ENCODE measurements at regions not wholly inside any gene's neighbourhood (a gene's known extent, or its start where the extent isn't known, plus 50 kb on each side); places are given as distances from the start of the nearest gene placed in this dataset.
A peak's percentile ranks its signal among the peaks of the same experiment; 100 is the strongest.

DNA sequence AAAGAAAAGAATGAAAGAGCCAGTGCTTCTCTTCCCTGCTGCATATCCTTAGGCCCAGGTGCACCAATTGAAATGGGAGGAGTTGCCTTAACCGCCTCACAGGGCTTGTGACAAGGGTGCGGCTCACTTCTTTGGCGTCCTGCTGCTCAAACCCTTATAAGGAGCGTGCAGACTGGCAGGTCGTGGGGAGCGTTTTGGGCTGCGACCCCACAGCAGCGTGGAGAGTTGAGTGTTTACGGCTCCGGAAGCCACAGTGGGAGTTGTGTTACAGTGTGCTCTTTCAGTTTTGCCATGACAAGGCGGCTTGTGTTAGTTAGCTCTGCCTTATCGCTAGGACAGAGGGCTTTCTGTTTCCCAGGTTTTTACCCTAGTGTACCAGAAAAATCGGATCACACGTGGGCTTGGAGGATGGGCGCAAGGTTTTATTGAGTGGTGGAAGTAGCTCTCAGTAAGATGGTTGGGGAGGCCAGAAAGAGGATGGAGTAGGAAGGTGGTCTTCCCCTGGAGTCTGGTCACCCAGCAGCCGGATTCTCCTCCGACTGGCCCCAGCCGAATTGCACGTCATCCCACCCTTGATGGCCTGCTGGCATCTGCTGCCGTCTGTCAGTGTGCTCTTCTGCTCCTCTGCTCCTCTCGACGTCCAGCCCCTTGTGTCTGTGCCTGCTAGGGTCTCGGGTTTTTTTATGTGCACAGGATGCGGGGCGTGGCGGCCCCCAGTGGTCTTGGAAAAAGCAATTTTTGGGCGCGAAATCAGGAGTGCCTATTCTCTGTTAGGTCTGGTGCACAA, 718.9 kb downstream of the ARAP2 start:
- H3K4me1 ChIP-seq: no peaks in the 10 kb centered on the region
- TF ChIP-seq, protein P1, sequence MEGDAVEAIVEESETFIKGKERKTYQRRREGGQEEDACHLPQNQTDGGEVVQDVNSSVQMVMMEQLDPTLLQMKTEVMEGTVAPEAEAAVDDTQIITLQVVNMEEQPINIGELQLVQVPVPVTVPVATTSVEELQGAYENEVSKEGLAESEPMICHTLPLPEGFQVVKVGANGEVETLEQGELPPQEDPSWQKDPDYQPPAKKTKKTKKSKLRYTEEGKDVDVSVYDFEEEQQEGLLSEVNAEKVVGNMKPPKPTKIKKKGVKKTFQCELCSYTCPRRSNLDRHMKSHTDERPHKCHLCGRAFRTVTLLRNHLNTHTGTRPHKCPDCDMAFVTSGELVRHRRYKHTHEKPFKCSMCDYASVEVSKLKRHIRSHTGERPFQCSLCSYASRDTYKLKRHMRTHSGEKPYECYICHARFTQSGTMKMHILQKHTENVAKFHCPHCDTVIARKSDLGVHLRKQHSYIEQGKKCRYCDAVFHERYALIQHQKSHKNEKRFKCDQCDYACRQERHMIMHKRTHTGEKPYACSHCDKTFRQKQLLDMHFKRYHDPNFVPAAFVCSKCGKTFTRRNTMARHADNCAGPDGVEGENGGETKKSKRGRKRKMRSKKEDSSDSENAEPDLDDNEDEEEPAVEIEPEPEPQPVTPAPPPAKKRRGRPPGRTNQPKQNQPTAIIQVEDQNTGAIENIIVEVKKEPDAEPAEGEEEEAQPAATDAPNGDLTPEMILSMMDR (IDR thresholded peaks at IDR 0.05): peak; percentile 2
- TF ChIP-seq EZH2phosphoT487 (IDR thresholded peaks at IDR 0.05) (no peak), EZH2 (IDR thresholded peaks at IDR 0.05) (no peak)
- H3K4me3 Mint-ChIP-seq: no peak overlapping the region
- no peaks in the 10 kb centered on the region for H3K27me3 ChIP-seq
- H3K9me3 ChIP-seq (ENCODE audit: low read depth): no peaks in the 10 kb centered on the region
- peak overlapping the region; percentile 63 for H2AFZ ChIP-seq (replicated peaks)
- no peaks in the 10 kb centered on the region for H3K36me3 ChIP-seq
- no peak overlapping the region for H3K27ac ChIP-seq
- H3K9me3 Mint-ChIP-seq: no peaks in the 10 kb centered on the region
- H3K27me3 Mint-ChIP-seq (ENCODE audit: insufficient read depth, low read depth): no peaks in the 10 kb centered on the region
- H3K4me3 ChIP-seq: no peak overlapping the region
- no peaks in the 10 kb centered on the region for H3K4me1 Mint-ChIP-seq
- H3K9ac ChIP-seq: no peak overlapping the region
- peak; percentile 16 for DNase-seq (ENCODE audit: low spot score)
- H3K27ac Mint-ChIP-seq: no peak overlapping the region
- no peaks in the 10 kb centered on the region for H3F3A ChIP-seq (ENCODE audit: low read depth)
- H3K4me2 ChIP-seq: peak overlapping the region; percentile 20
- H3K79me2 ChIP-seq (ENCODE audit: low read depth): no peaks in the 10 kb centered on the region
- H4K20me1 ChIP-seq (ENCODE audit: low read depth): no peaks in the 10 kb centered on the region
- no peaks in the 10 kb centered on the region for H3K36me3 Mint-ChIP-seq

DNA sequence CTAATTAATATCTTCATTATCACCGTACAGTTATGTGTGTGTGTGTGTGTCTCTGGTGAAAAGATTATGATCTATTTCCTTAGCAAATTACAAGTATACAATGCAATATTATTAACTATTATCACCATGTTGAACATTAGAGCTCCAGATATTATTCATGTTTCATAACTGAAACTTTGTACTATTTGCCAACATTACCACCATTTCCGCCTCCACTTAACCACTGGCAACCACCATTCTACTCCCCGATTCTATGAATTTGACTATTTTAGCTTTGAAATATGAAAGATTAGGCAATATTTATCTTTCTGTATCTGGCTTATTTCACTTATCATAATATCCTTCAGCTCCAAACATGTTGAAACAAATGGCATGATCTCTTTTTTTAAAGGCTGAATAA, 717.9 kb downstream of the ARAP2 start:
- Mint-ChIP-seq H3K27ac (no peak overlapping the region), H3K4me3 (no peak overlapping the region), H3K36me3 (no peaks in the 10 kb centered on the region), H3K9me3 (no peaks in the 10 kb centered on the region), H3K27me3 (ENCODE audit: insufficient read depth, low read depth) (no peaks in the 10 kb centered on the region), H3K4me1 (no peaks in the 10 kb centered on the region)
- Histone ChIP-seq H4K20me1 (ENCODE audit: low read depth) (no peaks in the 10 kb centered on the region), H3K4me2 (no peak overlapping the region), H3K4me3 (no peak overlapping the region), H2AFZ (replicated peaks) (no peak overlapping the region), H3K79me2 (ENCODE audit: low read depth) (no peaks in the 10 kb centered on the region), H3K36me3 (no peaks in the 10 kb centered on the region), H3F3A (ENCODE audit: low read depth) (no peaks in the 10 kb centered on the region), H3K27me3 (no peaks in the 10 kb centered on the region), H3K27ac (no peak overlapping the region), H3K9me3 (ENCODE audit: low read depth) (no peaks in the 10 kb centered on the region), H3K4me1 (no peaks in the 10 kb centered on the region), H3K9ac (no peak overlapping the region)
- no peak for DNase-seq (ENCODE audit: low spot score)
- TF ChIP-seq, protein P1 (IDR thresholded peaks at IDR 0.05): no peak

DNA sequence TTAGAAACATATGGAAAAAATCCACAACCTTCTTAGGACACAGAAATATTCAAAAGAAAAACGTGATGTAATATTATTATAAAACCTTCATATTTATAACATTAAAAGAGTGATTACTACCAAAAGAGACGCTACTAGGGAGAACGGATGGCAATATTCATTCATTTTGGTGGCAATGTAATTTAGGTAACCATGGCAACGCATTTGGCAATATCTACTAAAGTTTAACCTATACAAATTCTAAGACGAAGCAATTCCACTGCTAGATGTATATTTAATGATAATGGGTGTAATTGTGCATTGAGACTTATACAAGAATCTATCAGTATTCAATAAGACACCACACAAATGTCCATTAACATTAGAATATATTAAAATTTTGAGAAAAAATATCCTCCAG, 709.4 kb downstream of the ARAP2 start:
- Histone ChIP-seq H3K9ac (no peak overlapping the region), H3K4me3 (no peak overlapping the region), H3F3A (ENCODE audit: low read depth) (no peaks in the 10 kb centered on the region), H3K4me1 (no peaks in the 10 kb centered on the region), H3K36me3 (no peaks in the 10 kb centered on the region), H3K9me3 (ENCODE audit: low read depth) (no peaks in the 10 kb centered on the region), H3K27ac (no peak overlapping the region), H3K27me3 (no peaks in the 10 kb centered on the region), H3K79me2 (ENCODE audit: low read depth) (no peaks in the 10 kb centered on the region), H3K4me2 (no peak overlapping the region), H4K20me1 (ENCODE audit: low read depth) (no peaks in the 10 kb centered on the region), H2AFZ (replicated peaks) (no peak overlapping the region)
- no peak overlapping the region for H3K4me3 Mint-ChIP-seq
- no peaks in the 10 kb centered on the region for H3K4me1 Mint-ChIP-seq
- TF ChIP-seq, protein P1 (IDR thresholded peaks at IDR 0.05): no peak
- TF ChIP-seq EZH2 (IDR thresholded peaks at IDR 0.05): no peak
- TF ChIP-seq EZH2phosphoT487 (IDR thresholded peaks at IDR 0.05): no peak
- H3K9me3 Mint-ChIP-seq: peaks cover 3% of the 10 kb centered on the region
- H3K27ac Mint-ChIP-seq: no peak overlapping the region
- DNase-seq (ENCODE audit: low spot score): no peak
- H3K36me3 Mint-ChIP-seq: no peaks in the 10 kb centered on the region
- no peaks in the 10 kb centered on the region for H3K27me3 Mint-ChIP-seq (ENCODE audit: insufficient read depth, low read depth)

Measured in neural progenitor cell (in vitro differentiated cells).